NB4 (cell line): ENCODE measurements at regions not wholly inside any gene's neighbourhood (a gene's known extent, or its start where the extent isn't known, plus 50 kb on each side); places are given as distances from the start of the nearest gene placed in this dataset.

Experiments
- POLR2A ChIP-seq: IDR thresholded peaks from 2 replicates; pipeline ENCODE4 v1.6.1; 2011; ENCODE audit warnings: mild to moderate bottlenecking; ENCODE audit not compliant: insufficient read length; ENCODE audit errors: extremely low read depth
- TF ChIP-seq, protein P1 (sequence below): IDR thresholded peaks from one replicate; pipeline ENCODE4 v1.5.1; 2012; ENCODE audit warnings: low read depth, low read length

- TF ChIP-seq, protein P1, sequence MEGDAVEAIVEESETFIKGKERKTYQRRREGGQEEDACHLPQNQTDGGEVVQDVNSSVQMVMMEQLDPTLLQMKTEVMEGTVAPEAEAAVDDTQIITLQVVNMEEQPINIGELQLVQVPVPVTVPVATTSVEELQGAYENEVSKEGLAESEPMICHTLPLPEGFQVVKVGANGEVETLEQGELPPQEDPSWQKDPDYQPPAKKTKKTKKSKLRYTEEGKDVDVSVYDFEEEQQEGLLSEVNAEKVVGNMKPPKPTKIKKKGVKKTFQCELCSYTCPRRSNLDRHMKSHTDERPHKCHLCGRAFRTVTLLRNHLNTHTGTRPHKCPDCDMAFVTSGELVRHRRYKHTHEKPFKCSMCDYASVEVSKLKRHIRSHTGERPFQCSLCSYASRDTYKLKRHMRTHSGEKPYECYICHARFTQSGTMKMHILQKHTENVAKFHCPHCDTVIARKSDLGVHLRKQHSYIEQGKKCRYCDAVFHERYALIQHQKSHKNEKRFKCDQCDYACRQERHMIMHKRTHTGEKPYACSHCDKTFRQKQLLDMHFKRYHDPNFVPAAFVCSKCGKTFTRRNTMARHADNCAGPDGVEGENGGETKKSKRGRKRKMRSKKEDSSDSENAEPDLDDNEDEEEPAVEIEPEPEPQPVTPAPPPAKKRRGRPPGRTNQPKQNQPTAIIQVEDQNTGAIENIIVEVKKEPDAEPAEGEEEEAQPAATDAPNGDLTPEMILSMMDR, result no peak
- no peak for TF ChIP-seq POLR2A
Measured at GRCh38 chr4:115906428-115906827, 793.0 kb upstream of the NDST4 start.
